ENCODE measurements at regions not wholly inside any gene's neighbourhood (a gene's known extent, or its start where the extent isn't known, plus 50 kb on each side); places are given as distances from the start of the nearest gene placed in this dataset.
"Not testable (repeated sequence)": the region's sequence is repeated elsewhere in the genome, so short reads cannot be mapped to it uniquely, and the experiment has no call there.

- DNase-seq: no peak
Measured at GRCh38 chr4:27985522-27985921, 1124.9 kb downstream of the STIM2 start.

- DNase-seq: no peak
Measured at GRCh38 chr4:27986476-27986875, 1125.8 kb downstream of the STIM2 start.

- no peak for DNase-seq
Measured at GRCh38 chr4:28001698-28002097, 1141.1 kb downstream of the STIM2 start.

GRCh38 chr4:28004520-28004919, 1143.9 kb downstream of the STIM2 start:
- no peak for DNase-seq

- DNase-seq: no peak
Measured at GRCh38 chr4:28006021-28006420, 1145.4 kb downstream of the STIM2 start.

GRCh38 chr4:28007693-28008092, 1147.1 kb downstream of the STIM2 start:
- no peak for DNase-seq

- DNase-seq: no peak
Measured at GRCh38 chr4:28009541-28009940, 1148.9 kb downstream of the STIM2 start.

GRCh38 chr4:28010577-28011240, 1150.1 kb downstream of the STIM2 start:
- DNase-seq: no peak

GRCh38 chr4:28014469-28014868, 1153.8 kb downstream of the STIM2 start:
- no peak for DNase-seq

- no peak for DNase-seq
Measured at GRCh38 chr4:28015996-28016395, 1155.4 kb downstream of the STIM2 start.

GRCh38 chr4:28038253-28038652, 1177.6 kb downstream of the STIM2 start:
- DNase-seq: not testable (repeated sequence)

- DNase-seq: no peak
Measured at GRCh38 chr4:28062562-28062961, 1201.9 kb downstream of the STIM2 start.

- no peak for DNase-seq
Measured at GRCh38 chr4:28073860-28074555, 1213.4 kb downstream of the STIM2 start.

- DNase-seq: no peak
Measured at GRCh38 chr4:28075401-28075956, 1214.8 kb downstream of the STIM2 start.

- not testable (repeated sequence) for DNase-seq
Measured at GRCh38 chr4:28077203-28077602, 1216.6 kb downstream of the STIM2 start.

- no peak for DNase-seq
Measured at GRCh38 chr4:28082686-28083390, 1222.2 kb downstream of the STIM2 start.

GRCh38 chr4:28092610-28093009, 1232.0 kb downstream of the STIM2 start:
- no peak for DNase-seq

GRCh38 chr4:28093071-28093470, 1232.4 kb downstream of the STIM2 start:
- no peak for DNase-seq

GRCh38 chr4:28101583-28101982, 1240.9 kb downstream of the STIM2 start:
- no peak for DNase-seq

GRCh38 chr4:28105271-28105859, 1244.7 kb downstream of the STIM2 start:
- DNase-seq: no peak

- no peak for DNase-seq
Measured at GRCh38 chr4:28106155-28106554, 1245.5 kb downstream of the STIM2 start.

- DNase-seq: no peak
Measured at GRCh38 chr4:28109801-28110200, 1249.2 kb downstream of the STIM2 start.

- not testable (repeated sequence) for DNase-seq
Measured at GRCh38 chr4:28112691-28113335, 1252.2 kb downstream of the STIM2 start.
